HEK293 (cell line): ENCODE measurements at regions not wholly inside any gene's neighbourhood (a gene's known extent, or its start where the extent isn't known, plus 50 kb on each side); places are given as distances from the start of the nearest gene placed in this dataset.

ENCODE experiments used
- GFI1B ChIP-seq: fragments of 450-650 bp; formaldehyde crosslinking; IDR thresholded peaks from 2 replicates; pipeline ENCODE4 v1.5.1; 2016; ENCODE audit warnings: missing biosample characterization, missing genetic modification characterization
- GLI4 ChIP-seq: fragments of 450-650 bp; formaldehyde crosslinking; IDR thresholded peaks from 2 replicates; pipeline ENCODE4 v1.5.1; 2016; ENCODE audit warnings: missing biosample characterization, missing genetic modification characterization
- HOXC10 ChIP-seq: sonication (generic); formaldehyde crosslinking; IDR thresholded peaks from 2 replicates; pipeline ENCODE4 v1.8.1; 2023; ENCODE audit warnings: mild to moderate bottlenecking, missing genetic modification reagents
- INSM2 ChIP-seq: fragments of 450-650 bp; formaldehyde crosslinking; IDR thresholded peaks from 2 replicates; pipeline ENCODE4 v1.5.1; 2016; ENCODE audit warnings: missing biosample characterization, missing genetic modification characterization
- KLF10 ChIP-seq: fragments of 450-650 bp; IDR thresholded peaks from 2 replicates; pipeline ENCODE4 v1.5.1; 2018; ENCODE audit warnings: missing biosample characterization, mild to moderate bottlenecking, missing genetic modification characterization
- MEIS1 ChIP-seq: sonication (generic); formaldehyde crosslinking; IDR thresholded peaks from 2 replicates; pipeline ENCODE4 v1.8.1; 2022; ENCODE audit warnings: missing genetic modification reagents, mild to moderate bottlenecking, borderline replicate concordance
- PATZ1 ChIP-seq: fragments of 450-650 bp; formaldehyde crosslinking; IDR thresholded peaks from 2 replicates; pipeline ENCODE4 v1.5.1; 2016; ENCODE audit warnings: missing biosample characterization, missing genetic modification characterization
- SP7 ChIP-seq: fragments of 450-650 bp; formaldehyde crosslinking; IDR thresholded peaks from 2 replicates; pipeline ENCODE4 v1.5.1; 2016; ENCODE audit warnings: missing biosample characterization, missing genetic modification characterization
- ZBTB1 ChIP-seq: fragments of 450-650 bp; formaldehyde crosslinking; IDR thresholded peaks from 2 replicates; pipeline ENCODE4 v1.5.1; 2016; ENCODE audit warnings: missing biosample characterization, missing genetic modification characterization
- ZBTB7A ChIP-seq: fragments of 450-650 bp; formaldehyde crosslinking; IDR thresholded peaks from 2 replicates; pipeline ENCODE4 v1.5.1; 2016; ENCODE audit warnings: low read depth, missing biosample characterization, missing genetic modification characterization
- ZIC2 ChIP-seq: fragments of 450-650 bp; formaldehyde crosslinking; IDR thresholded peaks from 2 replicates; pipeline ENCODE4 v1.5.1; 2016; ENCODE audit warnings: missing biosample characterization, missing genetic modification characterization
- ZNF155 ChIP-seq: fragments of 450-650 bp; formaldehyde crosslinking; IDR thresholded peaks from 2 replicates; pipeline ENCODE4 v1.5.1; 2016; ENCODE audit warnings: missing biosample characterization, missing genetic modification characterization
- ZNF169 ChIP-seq: fragments of 450-650 bp; formaldehyde crosslinking; IDR thresholded peaks from 2 replicates; pipeline ENCODE4 v1.5.1; 2016; ENCODE audit warnings: missing biosample characterization, missing genetic modification characterization
- ZNF202 ChIP-seq: fragments of 450-650 bp; formaldehyde crosslinking; IDR thresholded peaks from 2 replicates; pipeline ENCODE4 v1.5.1; 2016; ENCODE audit warnings: missing biosample characterization, missing genetic modification characterization, borderline replicate concordance
- ZNF324 ChIP-seq: fragments of 450-650 bp; formaldehyde crosslinking; IDR thresholded peaks from 2 replicates; pipeline ENCODE4 v1.5.1; 2016; ENCODE audit warnings: missing biosample characterization, missing genetic modification characterization
- ZNF335 ChIP-seq: fragments of 450-650 bp; formaldehyde crosslinking; conservative IDR thresholded peaks from 2 replicates; pipeline ENCODE4 v1.5.1; 2016; ENCODE audit warnings: missing biosample characterization, missing genetic modification characterization
- ZNF426 ChIP-seq: fragments of 450-650 bp; formaldehyde crosslinking; IDR thresholded peaks from 2 replicates; pipeline ENCODE4 v1.5.1; 2017; ENCODE audit warnings: missing biosample characterization, missing genetic modification characterization, mild to moderate bottlenecking, inconsistent platforms, moderate library complexity
- ZNF48 ChIP-seq: fragments of 450-650 bp; formaldehyde crosslinking; IDR thresholded peaks from 2 replicates; pipeline ENCODE4 v1.5.1; 2016; ENCODE audit warnings: missing biosample characterization, missing genetic modification characterization
- ZNF510 ChIP-seq: fragments of 450-650 bp; formaldehyde crosslinking; IDR thresholded peaks from 2 replicates; pipeline ENCODE4 v1.5.1; 2018; ENCODE audit warnings: mild to moderate bottlenecking, missing genetic modification characterization, missing biosample characterization; ENCODE audit not compliant: insufficient replicate concordance
- ZNF561 ChIP-seq: fragments of 450-650 bp; IDR thresholded peaks from 2 replicates; pipeline ENCODE4 v1.5.1; 2018; ENCODE audit warnings: missing biosample characterization, missing genetic modification characterization, borderline replicate concordance
- ZNF596 ChIP-seq: fragments of 450-650 bp; IDR thresholded peaks from 2 replicates; pipeline ENCODE4 v1.5.0; 2018; ENCODE audit warnings: missing biosample characterization, mild to moderate bottlenecking, missing genetic modification characterization, moderate library complexity
- ZNF600 ChIP-seq: fragments of 450-650 bp; formaldehyde crosslinking; IDR thresholded peaks from 2 replicates; pipeline ENCODE4 v1.5.1; 2016; ENCODE audit warnings: missing biosample characterization, missing genetic modification characterization
- ZNF623 ChIP-seq: fragments of 450-650 bp; formaldehyde crosslinking; IDR thresholded peaks from 2 replicates; pipeline ENCODE4 v1.5.1; 2016; ENCODE audit warnings: missing biosample characterization, missing genetic modification characterization
- ZNF629 ChIP-seq: fragments of 450-650 bp; formaldehyde crosslinking; IDR thresholded peaks from 2 replicates; pipeline ENCODE4 v1.5.1; 2017; ENCODE audit warnings: missing biosample characterization, missing genetic modification characterization
- ZNF791 ChIP-seq: fragments of 450-650 bp; formaldehyde crosslinking; IDR thresholded peaks from 2 replicates; pipeline ENCODE4 v1.5.1; 2016; ENCODE audit warnings: missing biosample characterization, missing genetic modification characterization
- ZNF837 ChIP-seq: fragments of 450-650 bp; formaldehyde crosslinking; IDR thresholded peaks from 2 replicates; pipeline ENCODE4 v1.5.1; 2016; ENCODE audit warnings: missing biosample characterization, missing genetic modification characterization
- ZSCAN23 ChIP-seq: fragments of 450-650 bp; formaldehyde crosslinking; IDR thresholded peaks from 2 replicates; pipeline ENCODE4 v1.5.1; 2016; ENCODE audit warnings: missing biosample characterization, missing genetic modification characterization

- TF ChIP-seq ZNF202 (tag by site-specific recombination): no peak
- no peak for TF ChIP-seq KLF10
- no peak for TF ChIP-seq ZNF596 (tag by site-specific recombination)
- TF ChIP-seq HOXC10: no peak
- peak; percentile 30; the same call in 1 of the 2 replicates for TF ChIP-seq SP7 (tag by site-specific recombination)
- TF ChIP-seq GFI1B (tag by site-specific recombination): 0 out of 2 replicates have a peak, but pooled peaks have one; percentile 35
- no peak for TF ChIP-seq ZNF623 (tag by site-specific recombination)
- TF ChIP-seq ZIC2 (tag by site-specific recombination): no peak
- no peak for TF ChIP-seq ZNF791 (tag by site-specific recombination)
- no peak for TF ChIP-seq ZBTB1 (tag by site-specific recombination)
- TF ChIP-seq ZNF510 (tag by site-specific recombination): no peak
- TF ChIP-seq ZNF426 (tag by site-specific recombination): no peak
- TF ChIP-seq GLI4 (tag by site-specific recombination): no peak
- TF ChIP-seq PATZ1: no peak
- TF ChIP-seq ZBTB7A (tag by site-specific recombination): no peak
- TF ChIP-seq ZNF324: no peak
- no peak for TF ChIP-seq ZNF837 (tag by site-specific recombination)
- no peak for TF ChIP-seq ZSCAN23
- no peak for TF ChIP-seq ZNF561 (tag by site-specific recombination)
- TF ChIP-seq ZNF335 (tag by site-specific recombination): no peak
- TF ChIP-seq ZNF629 (tag by site-specific recombination): 0 out of 2 replicates have a peak, but pooled peaks have one; percentile 23
- TF ChIP-seq MEIS1: peak; percentile 56; the same call in 1 of the 2 replicates
- no peak for TF ChIP-seq ZNF48
- no peak for TF ChIP-seq ZNF600
- TF ChIP-seq ZNF155 (tag by site-specific recombination): no peak
- TF ChIP-seq INSM2 (tag by site-specific recombination): no peak
- no peak for TF ChIP-seq ZNF169 (tag by site-specific recombination)
These were observed 304.5 kb upstream of the NFE2L3 start (continued) for GRCh38 chr7:25847336-25848070.
